Peyer's patch (tissue), 4 donors: ENCODE measurements at regions not wholly inside any gene's neighbourhood (a gene's known extent, or its start where the extent isn't known, plus 50 kb on each side); places are given as distances from the start of the nearest gene placed in this dataset.

Experiments used
- DNase-seq, 3 donors: peaks; one replicate each; pipeline ENCODE4 v3.0.0-alpha.2; 2017 to 2019
- H3K27ac ChIP-seq, 4 donors: fragments of 200-600 bp; sonication (generic); one replicate each; pipeline ENCODE4 v1.5.1; 2016 to 2019
- H3K27me3 ChIP-seq, 2 donors: fragments of 200-600 bp; sonication (generic); one replicate each; pipeline ENCODE4 v1.5.1; 2019
- H3K36me3 ChIP-seq, 3 donors: fragments of 200-600 bp; sonication (generic); one replicate each; pipeline ENCODE4 v1.5.1; 2016 to 2019
- H3K4me1 ChIP-seq, 4 donors: fragments of 200-600 bp; sonication (generic); one replicate each; pipeline ENCODE4 v1.5.1; 2016 to 2019
- H3K4me3 ChIP-seq, 4 donors: fragments of 200-600 bp; sonication (generic); 1 replicate in 3 of 4; 2 replicates in 1 of 4; pipeline ENCODE4 v1.5.1; 2016 to 2019; ENCODE audit warnings: mild to moderate bottlenecking in 1 of 4
- H3K9me3 ChIP-seq, 4 donors: fragments of 200-600 bp; sonication (generic); one replicate each; pipeline ENCODE4 v1.5.1; 2016 to 2019; ENCODE audit warnings: mild to moderate bottlenecking in 1 of 4
- POLR2A ChIP-seq, 2 donors: fragments of 450-650 bp; IDR thresholded peaks; one replicate each; pipeline ENCODE4 v1.5.1; 2017; ENCODE audit warnings: antibody characterized with exemption in 2 of 2, mild to moderate bottlenecking in 2 of 2, moderate library complexity in 2 of 2
- TF ChIP-seq, protein P1 (sequence below), 6 experiments: fragments of 450-650 bp in 4 of 6; fragments of 200-600 bp in 2 of 6; sonication (generic) in 1 of 6; IDR thresholded peaks; one replicate each; pipeline ENCODE4 v1.5.1; 2017 to 2019; ENCODE audit warnings: antibody characterized with exemption in 6 of 6, mild to moderate bottlenecking in 3 of 6, moderate library complexity in 1 of 6

DNA sequence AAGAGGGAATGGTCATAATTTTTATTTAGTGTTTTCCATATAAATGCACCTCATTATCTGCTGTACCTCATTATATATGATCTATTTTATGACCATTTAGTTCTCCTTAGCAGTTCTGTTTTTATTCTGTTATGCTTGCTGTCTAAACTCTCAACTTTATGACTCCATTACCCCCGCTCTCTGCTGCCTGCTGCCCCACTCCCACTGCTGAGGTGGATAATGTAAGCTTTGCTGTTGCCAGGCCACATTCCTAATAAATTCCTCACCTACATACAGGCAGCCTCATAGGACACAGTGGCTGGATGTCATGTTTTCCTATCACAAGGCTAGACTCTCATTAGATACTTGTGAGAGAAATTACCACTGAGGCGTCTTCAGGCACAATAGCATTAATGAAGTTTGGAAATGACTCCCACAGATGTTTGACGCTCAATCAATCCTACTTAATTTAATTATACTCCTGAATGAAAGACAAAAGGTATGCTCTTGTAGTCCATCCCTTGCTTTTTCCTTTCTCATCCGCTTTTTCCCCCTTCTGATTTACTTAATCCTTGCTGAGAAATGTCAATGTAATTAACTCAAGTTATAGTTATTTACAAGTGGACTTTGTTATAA lies 497.5 kb upstream of the IGFBP7 start:
- no peak for DNase-seq

GRCh38 chr4:57605376-57605775 lies 495.2 kb upstream of the IGFBP7 start:
- H3K27ac ChIP-seq = no peak overlapping the region
- DNase-seq = no peak
- no peaks in the 10 kb centered on the region for H3K36me3 ChIP-seq
- no peak overlapping the region for H3K4me3 ChIP-seq
- TF ChIP-seq, protein P1, sequence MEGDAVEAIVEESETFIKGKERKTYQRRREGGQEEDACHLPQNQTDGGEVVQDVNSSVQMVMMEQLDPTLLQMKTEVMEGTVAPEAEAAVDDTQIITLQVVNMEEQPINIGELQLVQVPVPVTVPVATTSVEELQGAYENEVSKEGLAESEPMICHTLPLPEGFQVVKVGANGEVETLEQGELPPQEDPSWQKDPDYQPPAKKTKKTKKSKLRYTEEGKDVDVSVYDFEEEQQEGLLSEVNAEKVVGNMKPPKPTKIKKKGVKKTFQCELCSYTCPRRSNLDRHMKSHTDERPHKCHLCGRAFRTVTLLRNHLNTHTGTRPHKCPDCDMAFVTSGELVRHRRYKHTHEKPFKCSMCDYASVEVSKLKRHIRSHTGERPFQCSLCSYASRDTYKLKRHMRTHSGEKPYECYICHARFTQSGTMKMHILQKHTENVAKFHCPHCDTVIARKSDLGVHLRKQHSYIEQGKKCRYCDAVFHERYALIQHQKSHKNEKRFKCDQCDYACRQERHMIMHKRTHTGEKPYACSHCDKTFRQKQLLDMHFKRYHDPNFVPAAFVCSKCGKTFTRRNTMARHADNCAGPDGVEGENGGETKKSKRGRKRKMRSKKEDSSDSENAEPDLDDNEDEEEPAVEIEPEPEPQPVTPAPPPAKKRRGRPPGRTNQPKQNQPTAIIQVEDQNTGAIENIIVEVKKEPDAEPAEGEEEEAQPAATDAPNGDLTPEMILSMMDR (IDR thresholded peaks at IDR 0.05) = no peak
- no peak for TF ChIP-seq POLR2A (IDR thresholded peaks at IDR 0.05)
- H3K4me1 ChIP-seq = no peaks in the 10 kb centered on the region
- no peaks in the 10 kb centered on the region for H3K27me3 ChIP-seq
- H3K9me3 ChIP-seq = no peaks in the 10 kb centered on the region

More for the DNA sequence above, 497.5 kb upstream of the IGFBP7 start:
- no peaks in the 10 kb centered on the region for H3K27me3 ChIP-seq
- H3K4me3 ChIP-seq = no peak overlapping the region
- TF ChIP-seq POLR2A (IDR thresholded peaks at IDR 0.05) = no peak
- TF ChIP-seq, protein P1 (IDR thresholded peaks at IDR 0.05) = no peak
- H3K9me3 ChIP-seq = no peaks in the 10 kb centered on the region
- H3K27ac ChIP-seq = no peak overlapping the region
- H3K36me3 ChIP-seq = no peaks in the 10 kb centered on the region
- no peaks in the 10 kb centered on the region for H3K4me1 ChIP-seq

GRCh38 chr4:57602141-57602540 lies 492.0 kb upstream of the IGFBP7 start:
- no peaks in the 10 kb centered on the region for H3K4me1 ChIP-seq
- no peaks in the 10 kb centered on the region for H3K27me3 ChIP-seq
- no peak overlapping the region for H3K4me3 ChIP-seq
- no peak overlapping the region for H3K27ac ChIP-seq
- no peak for DNase-seq
- no peaks in the 10 kb centered on the region for H3K9me3 ChIP-seq
- TF ChIP-seq POLR2A (IDR thresholded peaks at IDR 0.05) = no peak
- TF ChIP-seq, protein P1 (IDR thresholded peaks at IDR 0.05) = no peak
- H3K36me3 ChIP-seq = no peaks in the 10 kb centered on the region

DNA sequence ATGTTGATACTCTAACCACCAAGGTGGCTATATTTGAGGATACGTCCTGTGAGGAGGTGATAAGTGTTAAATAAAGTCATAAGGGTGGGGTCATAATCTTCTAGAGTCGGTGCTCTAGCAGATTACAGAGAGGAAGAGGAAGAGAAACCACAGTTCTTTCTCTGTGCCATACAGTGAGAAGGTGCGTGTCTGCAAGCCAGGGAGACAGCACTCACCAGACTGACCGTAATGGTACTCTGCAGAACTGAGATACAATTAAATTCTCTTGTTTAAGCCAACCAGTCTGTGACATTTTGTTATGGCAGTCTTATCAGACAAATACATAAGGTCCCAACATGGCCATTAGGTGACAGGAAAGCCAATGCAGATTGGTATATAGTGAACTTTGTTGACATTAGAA lies 480.9 kb upstream of the IGFBP7 start:
- Histone ChIP-seq H3K27ac (no peak overlapping the region), H3K4me1 (no peaks in the 10 kb centered on the region), H3K4me3 (no peak overlapping the region), H3K27me3 (no peaks in the 10 kb centered on the region), H3K9me3 (no peaks in the 10 kb centered on the region), H3K36me3 (no peaks in the 10 kb centered on the region)
- TF ChIP-seq POLR2A (IDR thresholded peaks at IDR 0.05) = no peak
- TF ChIP-seq, protein P1 (IDR thresholded peaks at IDR 0.05) = no peak
- no peak for DNase-seq

DNA sequence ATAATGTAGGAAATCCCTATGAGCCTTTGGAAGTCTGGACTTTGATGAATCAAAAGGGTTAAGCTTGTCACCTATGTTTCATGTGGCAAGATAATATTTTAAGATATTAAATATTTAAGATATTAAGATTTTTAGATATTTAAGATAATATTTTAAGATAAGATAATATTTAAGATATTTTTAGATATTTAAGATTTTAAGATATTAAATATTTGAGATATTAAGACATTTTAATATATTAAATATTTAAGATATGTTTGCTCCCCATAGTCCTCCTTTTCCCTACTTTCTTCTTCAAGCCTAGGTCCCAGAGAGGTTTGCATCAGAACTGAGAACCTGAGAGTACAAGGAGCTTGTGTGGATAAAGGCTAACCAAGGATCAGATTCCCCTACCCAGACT lies 478.4 kb upstream of the IGFBP7 start:
- Histone ChIP-seq H3K4me3 (no peak overlapping the region), H3K27ac (no peak overlapping the region), H3K9me3 (no peaks in the 10 kb centered on the region), H3K4me1 (no peaks in the 10 kb centered on the region), H3K27me3 (no peaks in the 10 kb centered on the region), H3K36me3 (no peaks in the 10 kb centered on the region)
- no peak for TF ChIP-seq POLR2A (IDR thresholded peaks at IDR 0.05)
- TF ChIP-seq, protein P1 (IDR thresholded peaks at IDR 0.05) = no peak
- no peak for DNase-seq
